ENCODE measurements at regions not wholly inside any gene's neighbourhood (a gene's known extent, or its start where the extent isn't known, plus 50 kb on each side); places are given as distances from the start of the nearest gene placed in this dataset.

DNA sequence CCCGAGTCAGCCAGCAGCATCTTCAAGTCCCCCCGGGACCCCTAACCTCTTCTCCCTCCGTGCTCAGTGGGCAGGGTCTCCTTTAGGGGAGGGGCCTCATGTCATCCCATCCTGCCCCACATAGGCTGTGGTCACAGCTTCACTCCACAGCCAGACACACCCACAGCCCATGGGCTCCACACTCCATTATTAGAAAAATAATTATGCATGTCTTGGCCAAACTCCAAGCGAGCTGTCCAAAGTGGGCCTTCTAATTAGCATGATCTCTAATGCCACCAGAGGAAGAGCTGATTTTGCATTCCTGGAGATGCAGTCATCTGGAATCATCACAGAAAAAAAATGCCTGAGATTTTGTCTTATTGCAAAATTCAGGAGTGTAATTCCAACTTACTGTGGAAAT is 418.2 kb downstream of the IRX2 start:
- TF ChIP-seq POLR2A (IDR thresholded peaks at IDR 0.05; ENCODE audit: low read length) (no peak), GATA1 (IDR thresholded peaks at IDR 0.05; ENCODE audit: low read depth, low read length) (no peak)
